ENCODE measurements at regions not wholly inside any gene's neighbourhood (a gene's known extent, or its start where the extent isn't known, plus 50 kb on each side); places are given as distances from the start of the nearest gene placed in this dataset.

DNA sequence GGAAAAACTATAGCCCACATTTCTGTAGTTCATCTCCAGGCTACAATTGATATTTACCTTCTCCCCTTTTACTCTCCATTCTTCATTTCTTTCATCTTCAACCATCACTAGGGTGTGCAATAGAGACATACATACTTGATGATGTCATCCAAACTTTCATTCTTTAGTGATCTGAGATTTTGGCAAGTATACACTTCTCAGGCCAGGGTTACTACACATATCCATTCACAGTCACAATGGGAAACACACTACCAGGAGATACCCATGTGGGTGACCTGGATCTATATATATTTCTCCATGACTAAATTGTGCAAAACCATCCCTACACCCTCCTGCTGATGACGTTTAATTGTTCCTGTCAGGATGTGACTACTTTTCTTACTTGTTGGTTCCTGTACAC is 769.5 kb upstream of the DPPA4 start:
- TF ChIP-seq CTCF (IDR thresholded peaks at IDR 0.05) = no peak
- Mint-ChIP-seq H3K4me1 (no peaks in the 10 kb centered on the region), H3K4me3 (no peak overlapping the region), H3K9me3 (peaks cover 3% of the 10 kb centered on the region), H3K27me3 (no peaks in the 10 kb centered on the region), H3K36me3 (ENCODE audit: low read depth) (no peaks in the 10 kb centered on the region), H3K27ac (no peak overlapping the region)
- DNase-seq (no peak), ATAC-seq (ENCODE audit: low read depth) (no peak)
- POLR2A ChIA-PET = no interaction called here
- CTCF ChIA-PET = no interaction called here
- intact Hi-C loops (cut with micrococcal nuclease) = no loop called here

- no peaks in the 10 kb centered on the region for H3K36me3 Mint-ChIP-seq (ENCODE audit: low read depth)
- ATAC-seq (ENCODE audit: low read depth) (no peak), DNase-seq (no peak)
- CTCF ChIA-PET = no interaction called here
- H3K9me3 Mint-ChIP-seq = no peaks in the 10 kb centered on the region
- POLR2A ChIA-PET = no interaction called here
- H3K4me1 Mint-ChIP-seq = no peaks in the 10 kb centered on the region
- intact Hi-C loops (cut with micrococcal nuclease) = no loop called here
- no peak overlapping the region for H3K4me3 Mint-ChIP-seq
- H3K27me3 Mint-ChIP-seq = no peaks in the 10 kb centered on the region
- no peak for TF ChIP-seq CTCF (IDR thresholded peaks at IDR 0.05)
- no peak overlapping the region for H3K27ac Mint-ChIP-seq
Measured at GRCh38 chr3:110123946-110124345, 786.6 kb upstream of the DPPA4 start.

DNA sequence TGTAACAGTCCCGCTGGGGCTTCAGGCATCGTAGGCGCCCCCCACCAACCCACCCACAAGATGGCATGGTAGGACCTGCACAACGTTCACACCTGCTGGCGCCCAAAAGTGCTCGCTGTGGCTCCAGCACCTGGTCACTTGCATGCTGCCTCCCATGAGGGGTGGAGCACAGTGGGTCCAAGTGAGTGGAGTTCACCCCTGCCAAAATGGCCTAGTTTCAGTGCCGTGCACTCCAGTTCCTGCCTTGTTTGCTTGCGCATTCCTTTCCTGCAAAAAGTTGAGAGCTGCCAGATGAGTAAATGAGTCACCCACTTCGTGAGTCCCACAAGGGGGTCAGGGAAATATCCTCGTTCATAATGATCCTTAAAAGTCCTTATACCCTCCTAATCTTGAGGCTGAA is 788.7 kb upstream of the DPPA4 start:
- Mint-ChIP-seq H3K4me3 (no peak overlapping the region), H3K27me3 (no peaks in the 10 kb centered on the region), H3K36me3 (ENCODE audit: low read depth) (no peaks in the 10 kb centered on the region), H3K27ac (no peak overlapping the region), H3K9me3 (no peaks in the 10 kb centered on the region), H3K4me1 (no peaks in the 10 kb centered on the region)
- TF ChIP-seq CTCF (IDR thresholded peaks at IDR 0.05) = no peak
- intact Hi-C loops (cut with micrococcal nuclease) = no loop called here
- no peak for DNase-seq
- ChIA-PET POLR2A (no interaction called here), CTCF (no interaction called here)
- no peak for ATAC-seq (ENCODE audit: low read depth)

DNA sequence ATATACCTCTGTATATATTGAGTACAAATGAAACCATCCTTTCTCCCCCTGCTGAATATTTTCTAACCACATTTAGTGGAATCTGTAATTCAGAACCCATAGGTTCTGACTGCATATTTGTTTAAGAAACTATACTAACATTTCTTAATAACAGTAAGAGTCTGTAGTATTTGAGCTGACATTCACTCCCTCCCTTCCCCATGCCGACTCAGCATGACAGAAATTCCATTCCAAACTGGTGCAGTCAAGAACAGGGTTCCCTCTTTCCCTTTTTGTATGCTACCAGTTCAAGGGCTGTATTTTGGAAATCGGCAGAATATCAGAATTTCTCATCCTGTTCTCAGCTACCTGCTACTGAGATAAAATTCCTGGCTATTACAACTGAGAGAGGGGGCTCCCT is 796.6 kb upstream of the DPPA4 start:
- intact Hi-C loops (cut with micrococcal nuclease) = no loop called here
- no peaks in the 10 kb centered on the region for H3K27me3 Mint-ChIP-seq
- no peaks in the 10 kb centered on the region for H3K4me1 Mint-ChIP-seq
- no peak for TF ChIP-seq CTCF (IDR thresholded peaks at IDR 0.05)
- no peak overlapping the region for H3K27ac Mint-ChIP-seq
- no peaks in the 10 kb centered on the region for H3K36me3 Mint-ChIP-seq (ENCODE audit: low read depth)
- no peak overlapping the region for H3K4me3 Mint-ChIP-seq
- ChIA-PET POLR2A (no interaction called here), CTCF (no interaction called here)
- DNase-seq (no peak), ATAC-seq (ENCODE audit: low read depth) (no peak)
- H3K9me3 Mint-ChIP-seq = peaks cover 12% of the 10 kb centered on the region

GRCh38 chr3:110139048-110139447 is 801.7 kb upstream of the DPPA4 start:
- Mint-ChIP-seq H3K27me3 (no peaks in the 10 kb centered on the region), H3K9me3 (peaks cover 12% of the 10 kb centered on the region), H3K27ac (no peak overlapping the region), H3K4me3 (no peak overlapping the region), H3K4me1 (no peaks in the 10 kb centered on the region), H3K36me3 (ENCODE audit: low read depth) (no peaks in the 10 kb centered on the region)
- ATAC-seq (ENCODE audit: low read depth) = no peak
- no peak for TF ChIP-seq CTCF (IDR thresholded peaks at IDR 0.05)
- CTCF ChIA-PET = no interaction called here
- intact Hi-C loops (cut with micrococcal nuclease) = no loop called here
- POLR2A ChIA-PET = no interaction called here
- no peak for DNase-seq

Data from activated B cell treated with CpG ODN at 0.5 μM for 24 hours (primary cell).